Pons (tissue), 1 donor: ENCODE measurements at regions not wholly inside any gene's neighbourhood (a gene's known extent, or its start where the extent isn't known, plus 50 kb on each side); places are given as distances from the start of the nearest gene placed in this dataset.
"Not testable (repeated sequence)": the region's sequence is repeated elsewhere in the genome, so short reads cannot be mapped to it uniquely, and the experiment has no call there.

Experiments
- DNase-seq: peaks from one replicate; pipeline ENCODE4 v3.0.0-alpha.2; 2016; ENCODE audit warnings: low spot score

DNA sequence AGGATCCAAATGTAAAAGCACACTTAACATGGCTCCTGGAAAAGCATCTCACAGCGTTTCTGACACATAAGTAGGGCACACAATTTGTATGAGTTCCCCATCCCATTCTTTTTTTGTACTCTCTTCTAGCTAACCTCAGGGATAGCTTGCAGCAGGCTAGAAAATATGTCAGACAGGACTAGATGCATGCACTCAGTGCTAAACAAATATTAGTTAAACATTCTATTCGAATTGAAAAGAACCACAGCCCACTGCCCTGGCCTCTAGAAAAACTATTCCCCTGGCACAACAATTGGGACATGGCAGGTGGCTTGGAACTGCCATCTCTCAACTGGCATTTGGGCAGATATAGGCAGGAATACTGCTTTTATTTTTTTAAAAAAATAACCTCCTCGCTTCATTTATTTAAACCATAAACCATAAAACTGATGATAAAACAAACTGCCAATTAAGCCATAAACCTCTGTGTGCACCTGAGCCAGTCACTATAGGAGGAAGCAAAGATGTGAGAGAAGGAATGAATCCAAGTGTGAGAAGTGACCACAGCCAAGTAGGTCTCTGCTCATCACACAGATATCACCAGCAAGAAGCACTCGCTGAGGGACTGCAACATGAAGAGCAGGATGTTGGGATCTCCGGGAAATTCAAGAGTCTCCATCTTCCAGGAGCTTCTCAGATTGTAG lies 394.1 kb downstream of the NEBL start:
- DNase-seq: no peak

- DNase-seq: no peak
Measured at GRCh38 chr10:20494474-20494873, 402.6 kb downstream of the NEBL start.

DNA sequence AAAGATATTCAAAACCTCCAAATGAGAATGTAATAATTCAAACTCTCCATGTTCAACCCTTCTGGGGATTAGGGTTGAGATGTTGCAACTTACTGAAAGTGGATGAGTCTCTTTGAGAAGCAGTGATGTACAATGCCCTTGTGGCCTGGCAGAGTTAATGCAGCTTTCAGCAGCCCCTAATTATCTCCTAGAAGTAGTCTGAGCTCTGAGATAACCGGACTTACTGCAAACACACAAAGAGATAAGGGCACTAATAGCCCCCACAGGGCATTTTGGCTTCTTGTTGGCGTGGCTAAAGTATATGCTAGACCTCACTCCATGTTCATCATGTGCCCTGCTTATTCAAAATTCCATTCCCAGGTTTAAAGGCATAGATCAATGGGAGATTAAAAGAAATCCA lies 404.7 kb downstream of the NEBL start:
- no peak for DNase-seq

DNA sequence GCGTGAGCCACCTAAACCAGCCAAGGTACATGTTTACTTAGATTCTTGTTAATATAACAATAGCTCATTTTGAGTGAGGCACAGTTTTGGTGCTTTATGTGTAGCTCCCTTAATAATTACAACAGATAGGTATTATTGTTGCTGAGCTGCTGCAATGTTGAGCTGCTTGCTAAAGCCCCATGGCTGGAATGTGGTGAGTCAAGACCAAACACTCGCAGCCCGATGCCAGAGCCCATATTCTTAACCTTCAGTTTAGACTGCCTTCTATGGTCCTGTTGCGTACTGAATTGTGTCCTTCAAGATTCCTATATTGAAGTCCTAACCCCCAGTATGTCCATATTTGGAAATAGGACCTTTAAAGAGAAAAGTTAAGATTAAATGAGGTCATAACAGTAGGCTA lies 407.1 kb downstream of the NEBL start:
- no peak for DNase-seq

DNA sequence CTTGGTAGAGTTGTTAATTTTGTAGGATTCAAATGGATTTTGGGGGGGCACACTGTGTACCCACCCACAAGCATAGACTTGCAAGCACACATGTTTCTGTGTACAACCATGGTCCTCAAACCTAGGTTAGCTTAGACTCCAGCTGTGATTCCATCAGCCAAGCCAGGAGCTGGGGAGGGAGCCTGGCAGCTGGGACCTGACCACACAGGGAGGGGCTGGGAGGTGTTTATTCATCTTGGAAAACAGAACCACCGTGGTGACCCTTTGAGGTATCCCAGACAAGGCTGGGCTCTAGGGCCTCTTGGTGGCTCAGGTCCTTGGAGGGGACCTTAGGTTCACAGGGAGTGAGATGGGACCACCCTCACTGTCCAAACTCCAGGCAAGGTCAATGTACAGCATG lies 410.3 kb downstream of the NEBL start:
- DNase-seq: no peak

DNA sequence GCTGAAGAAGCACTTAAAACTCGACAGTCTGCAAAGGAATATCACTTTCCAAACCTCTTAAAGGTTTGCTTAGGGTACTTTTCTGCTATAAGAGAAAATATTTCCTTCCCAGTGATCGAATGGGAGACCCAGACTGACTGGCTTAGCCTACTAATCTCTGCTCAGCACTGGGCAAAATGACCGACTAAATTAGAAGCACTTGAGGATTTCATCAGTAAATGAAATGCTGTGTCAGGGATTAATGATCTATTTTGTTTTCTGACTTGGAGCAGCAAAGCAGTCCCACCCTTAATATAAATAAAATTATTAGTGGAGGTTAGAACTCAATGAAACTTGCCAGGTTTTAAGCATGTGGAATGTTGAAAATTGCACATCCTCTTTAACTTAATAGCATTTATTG lies 411.6 kb downstream of the NEBL start:
- DNase-seq: no peak

DNA sequence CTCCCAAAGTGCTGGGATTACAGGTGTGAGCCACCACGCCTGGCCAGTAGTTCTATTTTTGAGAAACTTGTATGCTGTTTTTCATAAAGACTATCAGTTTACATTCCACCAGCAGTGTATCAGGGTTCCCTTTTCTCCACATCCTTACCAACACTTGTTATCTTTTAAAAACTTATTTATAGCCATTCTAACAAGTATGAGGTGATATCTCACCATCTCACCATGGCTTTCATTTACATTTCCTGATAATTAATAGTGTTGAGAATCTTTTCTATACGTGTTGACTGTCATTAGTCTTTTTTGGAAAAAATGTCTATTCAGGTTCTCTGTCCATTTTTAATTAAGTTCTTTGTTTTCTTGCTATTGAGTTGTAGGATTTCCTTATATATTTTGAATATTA lies 416.1 kb downstream of the NEBL start:
- no peak for DNase-seq

GRCh38 chr10:20480575-20480974 lies 416.5 kb downstream of the NEBL start:
- DNase-seq: not testable (repeated sequence)

DNA sequence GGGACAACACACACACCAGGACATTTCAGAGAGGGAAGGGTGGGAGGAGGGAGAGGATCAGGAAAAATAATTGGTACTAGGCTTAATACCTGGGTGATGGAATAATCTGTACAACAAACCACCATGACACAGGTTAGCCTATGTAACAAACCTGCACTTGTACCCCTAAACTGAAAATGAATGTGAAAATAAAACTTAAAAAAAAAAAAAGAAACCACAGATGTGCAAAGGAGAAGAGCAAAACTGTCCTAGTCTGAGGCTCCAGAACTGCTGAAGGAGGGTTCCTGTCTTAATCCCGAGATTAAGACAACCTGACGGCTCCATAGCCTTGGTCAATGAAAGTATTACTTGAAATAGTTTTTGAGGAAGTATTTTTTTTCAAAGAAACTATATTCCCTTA lies 423.0 kb downstream of the NEBL start:
- DNase-seq: no peak

GRCh38 chr10:20473023-20473760 lies 423.9 kb downstream of the NEBL start:
- no peak for DNase-seq

DNA sequence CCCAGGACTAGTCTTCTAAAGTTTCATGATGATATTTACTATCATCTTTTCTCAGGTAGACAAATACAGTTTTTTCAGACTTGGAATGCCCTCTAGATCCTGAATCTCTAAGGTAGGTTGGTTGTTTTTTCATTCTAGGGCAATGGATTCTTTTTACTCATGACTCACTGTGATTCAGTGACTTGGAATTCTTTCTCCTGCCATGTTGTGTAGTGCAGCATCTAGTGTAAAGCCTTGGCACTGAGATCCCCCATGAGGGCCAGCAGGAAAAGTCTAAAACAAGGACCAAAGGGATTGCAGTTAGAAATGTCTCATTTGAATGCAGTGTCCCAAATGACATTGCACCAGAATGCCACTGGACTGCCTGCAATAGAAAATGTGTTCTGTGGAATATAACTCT lies 430.4 kb downstream of the NEBL start:
- no peak for DNase-seq

DNA sequence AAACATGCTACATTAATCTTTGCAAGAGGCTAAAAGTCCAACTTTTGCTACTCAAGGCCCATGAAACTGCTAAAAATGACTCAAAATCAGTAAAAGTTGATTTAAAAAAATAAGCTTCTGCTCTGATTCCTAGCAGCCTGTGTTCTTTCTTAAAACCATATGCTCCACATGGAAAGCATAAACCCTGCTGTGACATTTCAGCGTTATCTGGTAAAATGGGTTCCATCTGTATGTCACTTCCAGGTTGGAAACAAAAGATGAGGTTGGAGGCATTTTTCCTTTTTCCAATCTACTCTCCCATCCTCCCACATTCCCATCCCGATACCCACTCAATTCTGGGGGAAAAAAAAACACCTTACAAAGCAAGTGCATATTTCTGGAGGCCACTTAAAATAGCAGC lies 439.5 kb downstream of the NEBL start:
- DNase-seq: no peak

DNA sequence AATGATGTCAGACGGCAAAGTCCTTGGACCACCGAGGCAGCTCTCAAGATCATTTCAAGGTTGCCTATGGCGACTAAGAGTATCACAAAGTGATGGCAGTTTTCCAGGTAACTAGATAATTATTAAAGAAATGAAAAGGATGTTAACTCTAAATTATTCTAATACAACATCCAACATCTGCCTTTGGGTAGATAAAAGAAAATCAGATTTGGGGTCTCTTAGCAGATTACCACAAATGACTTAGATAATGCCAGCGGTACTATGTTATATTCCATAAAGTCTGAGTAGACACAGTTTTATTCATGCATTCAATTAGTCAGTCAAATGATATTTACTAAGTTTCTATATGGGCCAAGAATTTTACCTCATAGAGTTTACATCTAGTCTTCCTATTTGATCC lies 441.3 kb downstream of the NEBL start:
- no peak for DNase-seq

GRCh38 chr10:20454331-20454730 lies 442.8 kb downstream of the NEBL start:
- DNase-seq: no peak

DNA sequence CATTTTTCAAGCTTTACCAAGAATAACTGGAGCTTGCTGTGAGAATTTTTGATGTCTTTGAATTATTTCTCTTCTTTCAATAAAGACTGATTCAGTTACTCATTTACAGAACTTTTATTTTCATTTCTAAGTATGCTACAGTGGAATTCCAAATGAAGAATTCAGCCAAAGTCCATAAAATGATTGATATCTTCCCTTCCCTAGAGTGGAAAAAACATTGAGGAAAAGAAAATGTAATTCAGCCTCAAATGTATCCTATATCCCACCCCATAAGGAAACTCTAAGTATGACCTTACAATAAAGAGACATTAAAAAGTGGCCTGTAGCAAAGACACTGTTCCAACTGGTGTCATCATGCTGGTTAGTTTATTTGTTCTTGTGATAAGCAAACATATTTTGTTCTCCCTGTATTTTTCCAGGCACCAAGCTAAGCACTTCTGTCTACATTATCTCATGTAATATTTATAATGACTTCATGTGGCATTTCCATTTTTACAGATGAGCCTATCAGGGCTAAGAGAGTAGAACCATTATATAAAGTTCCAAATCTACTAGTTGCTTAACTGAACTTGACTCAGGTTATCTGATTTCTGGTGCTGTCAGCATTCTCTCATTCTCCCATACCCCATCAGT lies 450.4 kb downstream of the NEBL start:
- no peak for DNase-seq

DNA sequence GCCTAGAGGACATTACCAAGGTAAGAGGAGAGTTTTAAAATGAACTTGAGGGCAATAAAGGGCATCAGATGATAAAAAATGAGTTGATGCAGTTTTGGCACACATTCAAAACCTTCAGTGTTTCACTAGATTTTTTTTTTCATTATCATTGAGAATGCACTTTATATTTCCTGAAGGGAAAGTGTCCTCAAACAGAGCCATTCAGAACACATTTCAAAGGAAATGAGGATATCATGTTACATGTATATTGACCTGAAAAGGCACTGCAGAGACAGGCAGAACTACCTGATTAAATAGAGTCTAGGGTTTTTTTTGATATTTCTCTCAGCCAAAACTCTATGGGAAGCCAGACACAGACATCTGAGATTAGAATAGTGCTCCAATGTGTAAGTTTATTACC lies 454.0 kb downstream of the NEBL start:
- no peak for DNase-seq

DNA sequence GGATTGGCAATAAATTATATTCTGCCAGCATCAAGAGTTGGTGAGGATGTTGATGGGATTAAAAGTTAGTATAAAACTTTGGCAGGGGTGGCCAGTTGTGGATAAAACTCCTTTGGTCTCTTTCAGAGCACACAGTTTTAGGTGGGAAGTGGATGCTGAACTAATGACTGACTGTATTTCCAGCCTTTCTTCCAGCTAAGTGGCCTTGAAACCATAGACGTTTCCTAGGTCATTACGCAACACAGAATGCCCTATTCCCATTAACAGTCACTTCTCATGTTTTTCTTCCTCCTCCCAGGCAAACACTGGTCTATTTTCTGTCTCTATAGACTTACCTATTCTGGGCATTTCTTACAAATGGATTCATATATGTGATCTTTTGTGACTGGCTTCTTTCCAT lies 467.4 kb downstream of the NEBL start:
- no peak for DNase-seq

GRCh38 chr10:20427821-20428220 lies 469.3 kb downstream of the NEBL start:
- no peak for DNase-seq

DNA sequence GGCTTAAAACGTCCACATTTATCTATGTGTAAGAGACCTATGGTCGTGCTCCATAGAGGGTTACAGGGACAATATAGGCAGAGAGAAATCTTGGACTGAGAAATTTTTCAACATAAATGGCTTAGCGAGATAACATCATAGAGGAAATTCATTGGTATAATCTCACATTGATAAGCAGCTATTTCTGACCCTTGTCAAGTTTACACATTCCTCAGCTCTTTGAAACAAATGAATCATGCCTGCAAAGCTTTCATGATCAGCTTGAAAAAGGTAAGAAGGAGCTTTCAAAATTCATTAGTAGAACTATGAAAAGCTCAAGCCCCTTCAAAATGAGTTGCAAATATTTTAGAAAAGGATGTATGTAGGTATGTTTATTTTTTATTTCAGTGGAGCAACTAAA lies 478.8 kb downstream of the NEBL start:
- DNase-seq: no peak

GRCh38 chr10:20417791-20418190 lies 479.3 kb downstream of the NEBL start:
- no peak for DNase-seq

GRCh38 chr10:20415684-20416083 lies 481.4 kb downstream of the NEBL start:
- DNase-seq: no peak

DNA sequence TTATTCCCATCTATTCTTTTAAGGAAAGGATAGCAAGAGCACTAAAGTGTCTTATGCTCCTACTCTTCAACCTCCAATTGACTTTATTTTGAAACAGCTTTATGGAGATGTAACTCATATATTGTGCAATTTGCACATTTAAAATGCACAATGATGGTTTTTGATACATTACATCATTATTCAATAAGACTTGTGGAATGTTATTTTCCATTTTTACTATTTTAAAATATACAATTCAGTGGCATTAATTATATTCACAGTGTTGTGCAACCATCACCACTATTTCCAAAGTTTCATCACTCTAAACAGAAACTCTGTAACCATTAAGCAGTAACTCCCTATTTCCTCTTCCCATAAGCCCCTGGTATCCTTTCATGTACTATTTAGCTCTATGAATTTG lies 489.8 kb downstream of the NEBL start:
- DNase-seq: no peak

DNA sequence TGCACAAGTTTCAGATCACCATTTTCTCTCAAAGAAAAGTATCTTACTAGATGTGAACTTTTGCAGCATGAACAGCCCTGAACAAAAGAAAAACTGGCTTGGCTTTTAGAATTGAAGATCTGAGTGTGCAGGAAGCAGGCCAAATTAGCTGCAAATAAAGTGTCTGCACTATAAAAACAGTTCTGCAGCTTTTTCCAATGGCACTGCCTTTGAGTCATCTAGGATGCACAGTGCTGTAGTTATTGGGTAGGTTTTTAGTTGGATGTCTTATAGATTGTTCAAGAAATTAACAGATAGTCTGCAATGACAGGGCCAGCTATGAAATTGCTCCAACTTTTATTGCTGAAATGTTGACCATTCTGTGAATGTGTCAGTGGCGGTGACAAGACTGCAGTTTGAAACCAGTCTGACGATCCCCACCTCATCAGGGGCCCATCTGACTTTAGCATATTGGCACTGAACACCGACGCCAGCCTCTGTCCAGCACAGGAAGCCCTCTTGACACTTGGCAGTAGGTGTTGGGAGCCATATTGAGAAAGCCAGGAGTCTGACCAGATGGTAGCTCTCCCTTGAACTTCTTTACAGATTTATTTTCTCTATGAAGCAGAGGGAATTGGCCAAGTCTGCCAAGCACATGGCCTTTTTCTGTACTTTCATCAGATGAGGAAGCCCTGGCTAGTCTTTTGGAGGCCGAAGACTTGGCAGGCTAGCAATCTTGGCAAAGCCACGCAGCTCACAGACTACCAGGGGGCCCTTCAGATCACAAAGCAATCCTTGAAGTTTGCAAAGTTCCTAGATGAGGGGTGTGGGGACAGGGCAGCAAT lies 490.6 kb downstream of the NEBL start:
- peak; percentile 30 for DNase-seq
